ENCODE measurements at regions not wholly inside any gene's neighbourhood (a gene's known extent, or its start where the extent isn't known, plus 50 kb on each side); places are given as distances from the start of the nearest gene placed in this dataset.

- no peak for TF ChIP-seq CTCF (IDR thresholded peaks at IDR 0.05)
- no peak for TF ChIP-seq POLR2A (IDR thresholded peaks at IDR 0.05)
Observed at GRCh38 chr1:187961895-187962294, 1133.1 kb downstream of the PLA2G4A start.
